B cell (primary cell): ENCODE measurements at regions not wholly inside any gene's neighbourhood (a gene's known extent, or its start where the extent isn't known, plus 50 kb on each side); places are given as distances from the start of the nearest gene placed in this dataset.

Source experiments
- CTCF ChIP-seq: fragments of 200-600 bp; IDR thresholded peaks from one replicate; pipeline ENCODE4 v1.8.0; 2022; ENCODE audit warnings: antibody characterized with exemption, mild to moderate bottlenecking
- EZH2 ChIP-seq: IDR thresholded peaks from 2 replicates; pipeline ENCODE4 v1.6.1; 2012; ENCODE audit warnings: borderline replicate concordance, low read depth, mild to moderate bottlenecking, moderate library complexity, low read length; ENCODE audit not compliant: insufficient read depth, poor library complexity, severe bottlenecking

GRCh38 chr15:96416218-96416933 lies 85.9 kb downstream of the NR2F2 start:
- TF ChIP-seq CTCF (no peak), EZH2 (no peak)
